Stomach (tissue), 4 donors: ENCODE measurements at regions not wholly inside any gene's neighbourhood (a gene's known extent, or its start where the extent isn't known, plus 50 kb on each side); places are given as distances from the start of the nearest gene placed in this dataset.

ENCODE experiments used
- CTCF ChIP-seq, 7 experiments: fragments of 450-650 bp in 4 of 7; fragments of 200-600 bp in 3 of 7; sonication (generic) in 3 of 7; IDR thresholded peaks; one replicate each; pipeline ENCODE4 v1.5.1; 2016 to 2019; ENCODE audit warnings: antibody characterized with exemption in 7 of 7, control low read depth in 2 of 7, mild to moderate bottlenecking in 1 of 7
- EP300 ChIP-seq: sonication (generic); formaldehyde crosslinking; IDR thresholded peaks from one replicate; pipeline ENCODE4 v1.6.1; 2017; ENCODE audit warnings: antibody characterized with exemption
- POLR2A ChIP-seq, 4 donors: fragments of 450-650 bp; IDR thresholded peaks; one replicate each; pipeline ENCODE4 v1.6.1; 2016; ENCODE audit warnings: antibody characterized with exemption in 4 of 4, control low read depth in 2 of 4, mild to moderate bottlenecking in 1 of 4, moderate library complexity in 1 of 4
- POLR2AphosphoS5 ChIP-seq, 3 donors: sonication (generic); formaldehyde crosslinking; IDR thresholded peaks; one replicate each; pipeline ENCODE4 v1.6.1; 2016; ENCODE audit warnings: antibody characterized with exemption in 3 of 3

GRCh38 chr1:234731569-234732085, 121.6 kb upstream of the IRF2BP2 start:
- TF ChIP-seq POLR2AphosphoS5 (IDR thresholded peaks at IDR 0.05) (no peak), POLR2A (IDR thresholded peaks at IDR 0.05) (no peak), CTCF (IDR thresholded peaks at IDR 0.05) (no peak), EP300 (no peak)
